Activated naive CD8-positive, alpha-beta T cell treated with anti-CD3 and anti-CD28 coated beads, Interleukin-2, amount 10 ng/mL, durations not matched to agents 7 days and 5 days (primary cell): ENCODE measurements at regions not wholly inside any gene's neighbourhood (a gene's known extent, or its start where the extent isn't known, plus 50 kb on each side); places are given as distances from the start of the nearest gene placed in this dataset.

Experiments used
- ATAC-seq: fragments of 150-1000 bp; cut with Tn5 transposase; one replicate; pipeline ENCODE4 v1.10.0; 2021; ENCODE audit warnings: low read depth, moderate library complexity
- POLR2A ChIA-PET: fragments of 350-600 bp; sonication (Branson Sonifier 250); formaldehyde crosslinking; loops from one replicate; lab custom pipeline; 2021; ENCODE audit warnings: antibody characterized with exemption; lab: Charles Lee
- DNase-seq: peaks from one replicate; pipeline ENCODE4 v3.0.0; 2021
- H3K27ac Mint-ChIP-seq: one replicate; pipeline ENCODE4 v1.8.0; 2022; ENCODE audit warnings: mild to moderate bottlenecking, mixed read lengths
- H3K27me3 Mint-ChIP-seq: one replicate; pipeline ENCODE4 v1.8.0; 2022; ENCODE audit warnings: mild to moderate bottlenecking, moderate library complexity, mixed read lengths
- H3K36me3 Mint-ChIP-seq: one replicate; pipeline ENCODE4 v1.8.0; 2021; ENCODE audit warnings: mild to moderate bottlenecking, mixed read lengths
- H3K4me1 Mint-ChIP-seq: one replicate; pipeline ENCODE4 v1.8.0; 2021; ENCODE audit warnings: mixed read lengths
- H3K4me3 Mint-ChIP-seq: one replicate; pipeline ENCODE4 v1.8.0; 2022; ENCODE audit warnings: mild to moderate bottlenecking, moderate library complexity, mixed read lengths
- H3K9me3 Mint-ChIP-seq: one replicate; pipeline ENCODE4 v1.8.0; 2021; ENCODE audit warnings: mixed read lengths

DNA sequence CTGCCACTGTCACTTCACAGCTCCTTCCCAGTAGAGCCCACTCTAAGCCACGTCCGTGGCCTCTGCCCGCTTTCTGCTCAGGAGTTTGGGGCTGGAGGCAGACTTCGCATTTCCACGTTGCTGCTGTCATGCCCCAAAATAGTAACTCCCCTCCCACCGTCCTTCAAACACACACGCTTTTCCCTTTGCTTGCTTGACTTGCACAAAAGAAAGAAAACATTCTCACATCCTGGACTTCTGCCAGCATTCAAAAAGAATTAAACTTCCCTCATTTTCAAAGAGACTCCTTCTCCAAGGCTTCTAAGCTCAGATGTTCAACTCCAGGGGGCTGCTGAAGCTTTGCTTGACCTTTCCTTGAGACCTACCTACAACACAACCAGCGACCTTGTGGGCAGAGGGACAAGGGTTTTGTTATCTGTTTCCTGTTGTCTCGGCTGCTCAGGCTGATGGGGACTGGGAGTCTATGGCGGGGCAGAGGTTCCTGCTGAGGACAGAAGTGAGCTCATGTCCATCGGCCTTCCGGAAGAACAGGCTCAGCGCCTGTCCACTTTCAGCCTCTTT is 263.8 kb upstream of the FOXQ1 start:
- no peak overlapping the region for H3K4me3 Mint-ChIP-seq

GRCh38 chr6:1045239-1045638 is 266.7 kb upstream of the FOXQ1 start:
- Mint-ChIP-seq H3K27me3 (peaks cover 13% of the 10 kb centered on the region), H3K4me3 (no peak overlapping the region), H3K9me3 (no peaks in the 10 kb centered on the region), H3K36me3 (no peaks in the 10 kb centered on the region), H3K27ac (no peak overlapping the region), H3K4me1 (peaks cover 2% of the 10 kb centered on the region)
- POLR2A ChIA-PET = no interaction called here
- no peak for ATAC-seq
- DNase-seq = no peak

More for the DNA sequence above, 263.8 kb upstream of the FOXQ1 start:
- peaks cover 2% of the 10 kb centered on the region for H3K4me1 Mint-ChIP-seq
- H3K9me3 Mint-ChIP-seq = no peaks in the 10 kb centered on the region
- no peaks in the 10 kb centered on the region for H3K36me3 Mint-ChIP-seq
- DNase-seq (no peak), ATAC-seq (no peak)
- POLR2A ChIA-PET = no interaction called here
- no peak overlapping the region for H3K27ac Mint-ChIP-seq
- H3K27me3 Mint-ChIP-seq = peaks cover 11% of the 10 kb centered on the region

GRCh38 chr6:1044040-1044836 is 267.7 kb upstream of the FOXQ1 start:
- ATAC-seq (no peak), DNase-seq (no peak)
- no peaks in the 10 kb centered on the region for H3K9me3 Mint-ChIP-seq
- peaks cover 17% of the 10 kb centered on the region for H3K27me3 Mint-ChIP-seq
- H3K4me1 Mint-ChIP-seq = peaks cover 2% of the 10 kb centered on the region
- H3K36me3 Mint-ChIP-seq = no peaks in the 10 kb centered on the region
- no peak overlapping the region for H3K4me3 Mint-ChIP-seq
- POLR2A ChIA-PET = no interaction called here
- no peak overlapping the region for H3K27ac Mint-ChIP-seq

GRCh38 chr6:1043458-1043836 is 268.5 kb upstream of the FOXQ1 start:
- no peak for ATAC-seq
- Mint-ChIP-seq H3K36me3 (no peaks in the 10 kb centered on the region), H3K9me3 (no peaks in the 10 kb centered on the region), H3K27me3 (peaks cover 23% of the 10 kb centered on the region), H3K27ac (no peak overlapping the region), H3K4me1 (peaks cover 2% of the 10 kb centered on the region), H3K4me3 (no peak overlapping the region)
- POLR2A ChIA-PET = no interaction called here
- no peak for DNase-seq

GRCh38 chr6:1042583-1043457 is 269.1 kb upstream of the FOXQ1 start:
- H3K4me3 Mint-ChIP-seq = no peak overlapping the region
- H3K27me3 Mint-ChIP-seq = peaks cover 21% of the 10 kb centered on the region
- no peaks in the 10 kb centered on the region for H3K36me3 Mint-ChIP-seq

GRCh38 chr6:1040393-1040792 is 271.5 kb upstream of the FOXQ1 start:
- no peak overlapping the region for H3K4me3 Mint-ChIP-seq
- no peak for DNase-seq
- H3K9me3 Mint-ChIP-seq = no peaks in the 10 kb centered on the region
- H3K36me3 Mint-ChIP-seq = no peaks in the 10 kb centered on the region
- peaks cover 14% of the 10 kb centered on the region for H3K27me3 Mint-ChIP-seq
- no peak for ATAC-seq
- H3K27ac Mint-ChIP-seq = no peak overlapping the region
- no peaks in the 10 kb centered on the region for H3K4me1 Mint-ChIP-seq
- POLR2A ChIA-PET = no interaction called here

More at GRCh38 chr6:1042583-1043457, 269.1 kb upstream of the FOXQ1 start:
- no peaks in the 10 kb centered on the region for H3K4me1 Mint-ChIP-seq
- H3K9me3 Mint-ChIP-seq = no peaks in the 10 kb centered on the region
- ATAC-seq (no peak), DNase-seq (no peak)
- POLR2A ChIA-PET = no interaction called here
- no peak overlapping the region for H3K27ac Mint-ChIP-seq

DNA sequence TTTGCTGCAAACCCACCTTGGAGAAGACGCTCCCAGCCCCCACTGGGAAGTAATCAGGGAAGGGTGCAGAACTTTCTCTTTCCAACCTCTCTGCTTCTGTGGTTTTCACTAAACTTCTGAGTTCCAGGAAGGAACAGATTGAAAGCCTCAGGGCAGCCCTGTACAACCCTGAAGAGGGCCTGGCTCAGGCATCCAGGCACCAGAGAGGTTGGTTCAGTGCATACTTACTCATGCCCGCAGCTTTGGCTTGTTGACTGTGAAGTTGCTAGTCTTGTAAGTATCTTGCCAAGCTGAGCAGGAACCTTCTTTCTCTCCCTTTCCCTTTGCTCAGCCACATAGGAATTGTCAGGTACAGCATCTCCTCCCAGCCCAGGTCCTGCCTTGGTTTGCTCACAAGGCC is 272.2 kb upstream of the FOXQ1 start:
- no peaks in the 10 kb centered on the region for H3K36me3 Mint-ChIP-seq
- H3K4me1 Mint-ChIP-seq = no peaks in the 10 kb centered on the region
- POLR2A ChIA-PET = no interaction called here
- peaks cover 14% of the 10 kb centered on the region for H3K27me3 Mint-ChIP-seq
- DNase-seq = no peak
- no peak overlapping the region for H3K27ac Mint-ChIP-seq
- no peaks in the 10 kb centered on the region for H3K9me3 Mint-ChIP-seq
- no peak overlapping the region for H3K4me3 Mint-ChIP-seq
- no peak for ATAC-seq

- no peaks in the 10 kb centered on the region for H3K36me3 Mint-ChIP-seq
- H3K9me3 Mint-ChIP-seq = no peaks in the 10 kb centered on the region
- H3K4me3 Mint-ChIP-seq = no peak overlapping the region
Measured at GRCh38 chr6:1039191-1039590, 272.7 kb upstream of the FOXQ1 start.

GRCh38 chr6:1037430-1038202 is 274.3 kb upstream of the FOXQ1 start:
- POLR2A ChIA-PET = no interaction called here
- Mint-ChIP-seq H3K4me3 (no peak overlapping the region), H3K27ac (no peak overlapping the region), H3K4me1 (no peaks in the 10 kb centered on the region), H3K36me3 (no peaks in the 10 kb centered on the region), H3K9me3 (no peaks in the 10 kb centered on the region), H3K27me3 (peaks cover 21% of the 10 kb centered on the region)
- DNase-seq (no peak), ATAC-seq (no peak)

More at GRCh38 chr6:1039191-1039590, 272.7 kb upstream of the FOXQ1 start:
- POLR2A ChIA-PET = no interaction called here
- no peaks in the 10 kb centered on the region for H3K4me1 Mint-ChIP-seq
- ATAC-seq (no peak), DNase-seq (no peak)
- H3K27ac Mint-ChIP-seq = no peak overlapping the region
- H3K27me3 Mint-ChIP-seq = peaks cover 14% of the 10 kb centered on the region

GRCh38 chr6:1035401-1035800 is 276.5 kb upstream of the FOXQ1 start:
- Mint-ChIP-seq H3K9me3 (no peaks in the 10 kb centered on the region), H3K36me3 (no peaks in the 10 kb centered on the region), H3K4me1 (no peaks in the 10 kb centered on the region), H3K4me3 (no peak overlapping the region), H3K27me3 (peaks cover 21% of the 10 kb centered on the region), H3K27ac (no peak overlapping the region)
- POLR2A ChIA-PET = no interaction called here
- ATAC-seq (no peak), DNase-seq (no peak)

DNA sequence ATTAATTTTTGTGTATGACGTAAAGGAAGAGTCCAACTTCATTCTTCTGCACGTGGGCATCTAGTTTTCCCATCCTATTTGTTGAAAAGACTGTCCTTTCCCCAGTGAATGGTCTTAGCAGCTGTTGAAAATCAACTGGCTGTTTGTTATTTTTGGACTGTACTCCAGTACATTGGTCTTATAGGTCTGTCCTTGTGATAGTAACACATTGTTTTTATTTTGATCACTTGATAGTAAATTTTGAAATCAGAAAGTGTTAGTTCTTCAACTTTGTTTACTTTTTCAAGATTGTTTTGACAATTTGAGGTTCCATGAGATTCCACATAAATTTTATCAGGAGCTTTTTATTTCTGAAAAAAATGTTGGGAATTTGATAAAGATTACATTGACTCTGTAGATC is 280.2 kb upstream of the FOXQ1 start:
- Mint-ChIP-seq H3K27me3 (peaks cover 12% of the 10 kb centered on the region), H3K9me3 (no peaks in the 10 kb centered on the region), H3K4me3 (no peak overlapping the region), H3K36me3 (no peaks in the 10 kb centered on the region), H3K27ac (no peak overlapping the region), H3K4me1 (no peaks in the 10 kb centered on the region)
- ATAC-seq (no peak), DNase-seq (no peak)
- POLR2A ChIA-PET = no interaction called here

GRCh38 chr6:1029141-1029540 is 282.8 kb upstream of the FOXQ1 start:
- Mint-ChIP-seq H3K27ac (no peak overlapping the region), H3K36me3 (no peaks in the 10 kb centered on the region)

GRCh38 chr6:1028723-1029122 is 283.2 kb upstream of the FOXQ1 start:
- Mint-ChIP-seq H3K4me3 (no peak overlapping the region), H3K9me3 (no peaks in the 10 kb centered on the region), H3K27me3 (peaks cover 11% of the 10 kb centered on the region), H3K27ac (no peak overlapping the region), H3K4me1 (no peaks in the 10 kb centered on the region), H3K36me3 (no peaks in the 10 kb centered on the region)
- ATAC-seq (no peak), DNase-seq (no peak)
- POLR2A ChIA-PET = no interaction called here

More at GRCh38 chr6:1029141-1029540, 282.8 kb upstream of the FOXQ1 start:
- DNase-seq = no peak
- Mint-ChIP-seq H3K4me3 (no peak overlapping the region), H3K4me1 (no peaks in the 10 kb centered on the region), H3K27me3 (peaks cover 12% of the 10 kb centered on the region), H3K9me3 (no peaks in the 10 kb centered on the region)
- ATAC-seq = no peak
- POLR2A ChIA-PET = no interaction called here
